ENCODE measurements at regions not wholly inside any gene's neighbourhood (a gene's known extent, or its start where the extent isn't known, plus 50 kb on each side); places are given as distances from the start of the nearest gene placed in this dataset.

DNA sequence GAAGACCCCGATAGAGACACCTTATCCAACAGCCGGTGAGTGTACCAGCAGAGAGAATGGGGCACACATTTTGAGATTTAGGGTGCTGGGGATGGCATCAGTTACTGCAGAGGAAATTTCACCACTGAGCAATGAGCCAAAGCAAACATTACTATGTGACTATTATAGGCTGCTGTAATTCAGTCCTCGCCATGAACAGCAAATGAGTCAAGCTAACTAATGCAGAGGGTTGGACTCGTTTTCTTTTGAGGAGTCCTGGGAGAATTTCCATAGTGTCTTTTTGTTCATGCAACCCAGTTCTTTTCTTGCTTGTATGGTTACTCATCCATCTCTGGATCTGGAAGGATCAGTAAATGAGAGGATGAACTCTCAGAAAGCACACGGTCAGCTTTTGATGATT, 323.8 kb downstream of the PSAT1 start:
- TF ChIP-seq, protein P1, sequence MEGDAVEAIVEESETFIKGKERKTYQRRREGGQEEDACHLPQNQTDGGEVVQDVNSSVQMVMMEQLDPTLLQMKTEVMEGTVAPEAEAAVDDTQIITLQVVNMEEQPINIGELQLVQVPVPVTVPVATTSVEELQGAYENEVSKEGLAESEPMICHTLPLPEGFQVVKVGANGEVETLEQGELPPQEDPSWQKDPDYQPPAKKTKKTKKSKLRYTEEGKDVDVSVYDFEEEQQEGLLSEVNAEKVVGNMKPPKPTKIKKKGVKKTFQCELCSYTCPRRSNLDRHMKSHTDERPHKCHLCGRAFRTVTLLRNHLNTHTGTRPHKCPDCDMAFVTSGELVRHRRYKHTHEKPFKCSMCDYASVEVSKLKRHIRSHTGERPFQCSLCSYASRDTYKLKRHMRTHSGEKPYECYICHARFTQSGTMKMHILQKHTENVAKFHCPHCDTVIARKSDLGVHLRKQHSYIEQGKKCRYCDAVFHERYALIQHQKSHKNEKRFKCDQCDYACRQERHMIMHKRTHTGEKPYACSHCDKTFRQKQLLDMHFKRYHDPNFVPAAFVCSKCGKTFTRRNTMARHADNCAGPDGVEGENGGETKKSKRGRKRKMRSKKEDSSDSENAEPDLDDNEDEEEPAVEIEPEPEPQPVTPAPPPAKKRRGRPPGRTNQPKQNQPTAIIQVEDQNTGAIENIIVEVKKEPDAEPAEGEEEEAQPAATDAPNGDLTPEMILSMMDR (IDR thresholded peaks at IDR 0.05; ENCODE audit: insufficient read depth, low read length, poor library complexity, severe bottlenecking): no peak
- TF ChIP-seq EZH2phosphoT487 (conservative IDR thresholded peaks at IDR 0.05; ENCODE audit: low read length): no peak
